ENCODE measurements at regions not wholly inside any gene's neighbourhood (a gene's known extent, or its start where the extent isn't known, plus 50 kb on each side); places are given as distances from the start of the nearest gene placed in this dataset.

- TF ChIP-seq EZH2 (IDR thresholded peaks at IDR 0.05) (no peak), POLR2AphosphoS5 (IDR thresholded peaks at IDR 0.05; ENCODE audit: borderline replicate concordance, low read depth, low read length) (no peak)
These were observed 162.3 kb downstream of the TRIM29 start for GRCh38 chr11:119975561-119976152.

Measured in SK-N-MC (cell line).